ENCODE measurements at regions not wholly inside any gene's neighbourhood (a gene's known extent, or its start where the extent isn't known, plus 50 kb on each side); places are given as distances from the start of the nearest gene placed in this dataset.

DNA sequence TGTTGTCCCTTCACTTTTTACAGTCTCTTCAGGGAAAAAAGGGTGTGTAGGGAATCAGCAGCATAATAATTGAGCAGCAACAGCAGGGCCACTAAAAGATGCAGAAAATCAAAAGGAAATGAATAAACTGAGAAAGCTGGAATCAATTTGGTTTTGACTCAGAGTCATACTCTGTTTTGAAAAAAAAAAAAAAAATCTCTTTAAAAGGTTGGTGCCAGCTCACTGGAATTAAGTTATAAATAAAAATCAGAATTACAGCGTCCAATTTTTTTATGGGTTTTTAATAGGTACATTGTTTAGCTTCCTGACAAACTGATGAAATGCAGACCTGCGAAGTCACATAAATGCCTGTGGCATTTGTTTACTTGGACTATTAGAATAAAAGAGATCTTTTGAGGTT, 231.9 kb downstream of the COG6 start:
- CTCF ChIA-PET = no interaction called here
- no TSS peak for BruUV-seq (replicated peaks)

More for the DNA sequence above, 231.9 kb downstream of the COG6 start:
- no peaks in the 10 kb centered on the region for H4K20me1 ChIP-seq (ENCODE audit: control insufficient read depth, insufficient read depth)
- ChIA-PET SMC1A (ENCODE audit: uncharacterized antibody, unreplicated experiment) (no interaction called here), POLR2A (no interaction called here), RAD21 (ENCODE audit: unreplicated experiment) (no interaction called here)
- TF ChIP-seq TCF3 (IDR thresholded peaks at IDR 0.05; ENCODE audit: borderline replicate concordance, insufficient read depth, low read depth, low read length) (no peak), MYB (IDR thresholded peaks at IDR 0.05; ENCODE audit: borderline replicate concordance, low read depth, low read length) (no peak), RELA (IDR thresholded peaks at IDR 0.05; ENCODE audit: borderline replicate concordance, partially characterized antibody) (no peak), BHLHE40 (IDR thresholded peaks at IDR 0.05; ENCODE audit: borderline replicate concordance in 1 of 2, low read depth in 2 of 2, low read length in 1 of 2) (no peak), ATF7 (IDR thresholded peaks at IDR 0.05; ENCODE audit: low read depth) (no peak), RAD51 (IDR thresholded peaks at IDR 0.05) (no peak), BMI1 (IDR thresholded peaks at IDR 0.05; ENCODE audit: borderline replicate concordance) (no peak), SPI1 (IDR thresholded peaks at IDR 0.05; ENCODE audit: borderline replicate concordance, insufficient read depth, low read depth, low read length) (no peak), WRNIP1 (IDR thresholded peaks at IDR 0.05; ENCODE audit: borderline replicate concordance, low read depth, low read length) (no peak)
- TF ChIP-seq, protein P1, sequence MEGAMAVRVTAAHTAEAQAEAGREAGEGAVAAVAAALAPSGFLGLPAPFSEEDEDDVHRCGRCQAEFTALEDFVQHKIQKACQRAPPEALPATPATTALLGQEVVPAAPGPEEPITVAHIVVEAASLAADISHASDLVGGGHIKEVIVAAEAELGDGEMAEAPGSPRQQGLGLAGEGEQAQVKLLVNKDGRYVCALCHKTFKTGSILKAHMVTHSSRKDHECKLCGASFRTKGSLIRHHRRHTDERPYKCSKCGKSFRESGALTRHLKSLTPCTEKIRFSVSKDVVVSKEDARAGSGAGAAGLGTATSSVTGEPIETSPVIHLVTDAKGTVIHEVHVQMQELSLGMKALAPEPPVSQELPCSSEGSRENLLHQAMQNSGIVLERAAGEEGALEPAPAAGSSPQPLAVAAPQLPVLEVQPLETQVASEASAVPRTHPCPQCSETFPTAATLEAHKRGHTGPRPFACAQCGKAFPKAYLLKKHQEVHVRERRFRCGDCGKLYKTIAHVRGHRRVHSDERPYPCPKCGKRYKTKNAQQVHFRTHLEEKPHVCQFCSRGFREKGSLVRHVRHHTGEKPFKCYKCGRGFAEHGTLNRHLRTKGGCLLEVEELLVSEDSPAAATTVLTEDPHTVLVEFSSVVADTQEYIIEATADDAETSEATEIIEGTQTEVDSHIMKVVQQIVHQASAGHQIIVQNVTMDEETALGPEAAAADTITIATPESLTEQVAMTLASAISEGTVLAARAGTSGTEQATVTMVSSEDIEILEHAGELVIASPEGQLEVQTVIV (IDR thresholded peaks at IDR 0.05; ENCODE audit: borderline replicate concordance, partially characterized antibody) = no peak
- TF ChIP-seq, protein P2, sequence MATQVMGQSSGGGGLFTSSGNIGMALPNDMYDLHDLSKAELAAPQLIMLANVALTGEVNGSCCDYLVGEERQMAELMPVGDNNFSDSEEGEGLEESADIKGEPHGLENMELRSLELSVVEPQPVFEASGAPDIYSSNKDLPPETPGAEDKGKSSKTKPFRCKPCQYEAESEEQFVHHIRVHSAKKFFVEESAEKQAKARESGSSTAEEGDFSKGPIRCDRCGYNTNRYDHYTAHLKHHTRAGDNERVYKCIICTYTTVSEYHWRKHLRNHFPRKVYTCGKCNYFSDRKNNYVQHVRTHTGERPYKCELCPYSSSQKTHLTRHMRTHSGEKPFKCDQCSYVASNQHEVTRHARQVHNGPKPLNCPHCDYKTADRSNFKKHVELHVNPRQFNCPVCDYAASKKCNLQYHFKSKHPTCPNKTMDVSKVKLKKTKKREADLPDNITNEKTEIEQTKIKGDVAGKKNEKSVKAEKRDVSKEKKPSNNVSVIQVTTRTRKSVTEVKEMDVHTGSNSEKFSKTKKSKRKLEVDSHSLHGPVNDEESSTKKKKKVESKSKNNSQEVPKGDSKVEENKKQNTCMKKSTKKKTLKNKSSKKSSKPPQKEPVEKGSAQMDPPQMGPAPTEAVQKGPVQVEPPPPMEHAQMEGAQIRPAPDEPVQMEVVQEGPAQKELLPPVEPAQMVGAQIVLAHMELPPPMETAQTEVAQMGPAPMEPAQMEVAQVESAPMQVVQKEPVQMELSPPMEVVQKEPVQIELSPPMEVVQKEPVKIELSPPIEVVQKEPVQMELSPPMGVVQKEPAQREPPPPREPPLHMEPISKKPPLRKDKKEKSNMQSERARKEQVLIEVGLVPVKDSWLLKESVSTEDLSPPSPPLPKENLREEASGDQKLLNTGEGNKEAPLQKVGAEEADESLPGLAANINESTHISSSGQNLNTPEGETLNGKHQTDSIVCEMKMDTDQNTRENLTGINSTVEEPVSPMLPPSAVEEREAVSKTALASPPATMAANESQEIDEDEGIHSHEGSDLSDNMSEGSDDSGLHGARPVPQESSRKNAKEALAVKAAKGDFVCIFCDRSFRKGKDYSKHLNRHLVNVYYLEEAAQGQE (IDR thresholded peaks at IDR 0.05; ENCODE audit: low read depth, low read length) = no peak
- WGBS (ENCODE audit: insufficient coverage, insufficient replicate concordance, low lambda C conversion rate, missing lambda C conversion rate) = 27% methylated on average over 2 of the region's 2 CpGs
- no peaks in the 10 kb centered on the region for H3K4me1 ChIP-seq (ENCODE audit: control insufficient read depth, insufficient read depth, low read length)
- in situ Hi-C loops (cut with MboI) = no loop called here
- H3K36me3 ChIP-seq (ENCODE audit: control insufficient read depth in 2 of 2, insufficient read depth in 2 of 2, low read length in 1 of 2) = no peaks in the 10 kb centered on the region
- no peak overlapping the region for H3K4me3 ChIP-seq
- no peak overlapping the region for H3K9ac ChIP-seq (ENCODE audit: control insufficient read depth, insufficient read depth, low read length)
- no peaks in the 10 kb centered on the region; a peak in 1 of 4 replicates for H3K27me3 ChIP-seq (replicated peaks in 1 of 2; ENCODE audit: control insufficient read depth in 2 of 2, insufficient read depth in 2 of 2, low read length in 1 of 2)
- FAIRE-seq (no peak), ATAC-seq (no peak), DNase-seq (ENCODE audit: low read depth, low spot score) (no peak)
- H3K27ac ChIP-seq (ENCODE audit: control insufficient read depth, insufficient read depth) = no peak overlapping the region
- no peak overlapping the region for H2AFZ ChIP-seq (ENCODE audit: control insufficient read depth, low read depth, low read length)
- intact Hi-C loops (cut with micrococcal nuclease; ENCODE audit: unreplicated experiment) = no loop called here
- H3K9me3 ChIP-seq (replicated peaks; ENCODE audit: control insufficient read depth, insufficient read depth, low read length) = no peaks in the 10 kb centered on the region; the same call in 1 of the 3 replicates
- no peak overlapping the region for H3K4me2 ChIP-seq (ENCODE audit: control insufficient read depth, insufficient read depth)
- no peaks in the 10 kb centered on the region for H3K79me2 ChIP-seq (ENCODE audit: control insufficient read depth, insufficient read depth, low read length)
